ENCODE measurements at regions not wholly inside any gene's neighbourhood (a gene's known extent, or its start where the extent isn't known, plus 50 kb on each side); places are given as distances from the start of the nearest gene placed in this dataset.

- H3K4me3 ChIP-seq (ENCODE audit: low read length), result no peak overlapping the region
- no peak for DNase-seq (ENCODE audit: low read depth)
- TF ChIP-seq, protein P1, sequence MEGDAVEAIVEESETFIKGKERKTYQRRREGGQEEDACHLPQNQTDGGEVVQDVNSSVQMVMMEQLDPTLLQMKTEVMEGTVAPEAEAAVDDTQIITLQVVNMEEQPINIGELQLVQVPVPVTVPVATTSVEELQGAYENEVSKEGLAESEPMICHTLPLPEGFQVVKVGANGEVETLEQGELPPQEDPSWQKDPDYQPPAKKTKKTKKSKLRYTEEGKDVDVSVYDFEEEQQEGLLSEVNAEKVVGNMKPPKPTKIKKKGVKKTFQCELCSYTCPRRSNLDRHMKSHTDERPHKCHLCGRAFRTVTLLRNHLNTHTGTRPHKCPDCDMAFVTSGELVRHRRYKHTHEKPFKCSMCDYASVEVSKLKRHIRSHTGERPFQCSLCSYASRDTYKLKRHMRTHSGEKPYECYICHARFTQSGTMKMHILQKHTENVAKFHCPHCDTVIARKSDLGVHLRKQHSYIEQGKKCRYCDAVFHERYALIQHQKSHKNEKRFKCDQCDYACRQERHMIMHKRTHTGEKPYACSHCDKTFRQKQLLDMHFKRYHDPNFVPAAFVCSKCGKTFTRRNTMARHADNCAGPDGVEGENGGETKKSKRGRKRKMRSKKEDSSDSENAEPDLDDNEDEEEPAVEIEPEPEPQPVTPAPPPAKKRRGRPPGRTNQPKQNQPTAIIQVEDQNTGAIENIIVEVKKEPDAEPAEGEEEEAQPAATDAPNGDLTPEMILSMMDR (conservative IDR thresholded peaks at IDR 0.05; ENCODE audit: low read depth, low read length), result no peak
These were observed 112.4 kb upstream of the ZNF648 start for GRCh38 chr1:182173808-182174512.

DNA sequence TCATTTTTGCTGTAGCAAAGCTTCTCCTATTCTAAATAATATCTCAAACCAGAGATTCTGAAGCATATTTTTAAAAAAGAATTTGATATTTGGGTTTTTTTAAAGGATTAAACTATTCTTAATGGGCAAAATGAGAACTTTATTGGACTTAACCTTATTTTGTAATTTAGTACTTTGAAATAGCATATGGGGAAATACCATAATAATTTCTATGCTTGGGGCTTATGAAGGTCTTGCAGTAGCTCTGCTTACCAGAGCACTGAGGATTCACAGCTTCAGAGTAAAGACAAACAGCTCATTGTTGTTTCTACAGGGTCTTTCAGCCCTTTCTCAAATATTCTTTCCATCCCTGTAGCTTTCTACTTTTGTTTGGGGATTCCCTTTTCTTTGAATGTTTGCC lies 111.2 kb upstream of the ZNF648 start:
- TF ChIP-seq, protein P1 (conservative IDR thresholded peaks at IDR 0.05; ENCODE audit: low read depth, low read length), result no peak
- H3K4me3 ChIP-seq (ENCODE audit: low read length), result no peak overlapping the region
- no peak for DNase-seq (ENCODE audit: low read depth)

GRCh38 chr1:182170891-182171461 lies 109.5 kb upstream of the ZNF648 start:
- no peak overlapping the region for H3K4me3 ChIP-seq (ENCODE audit: low read length)
- DNase-seq (ENCODE audit: low read depth), result no peak
- TF ChIP-seq, protein P1 (conservative IDR thresholded peaks at IDR 0.05; ENCODE audit: low read depth, low read length), result no peak

DNA sequence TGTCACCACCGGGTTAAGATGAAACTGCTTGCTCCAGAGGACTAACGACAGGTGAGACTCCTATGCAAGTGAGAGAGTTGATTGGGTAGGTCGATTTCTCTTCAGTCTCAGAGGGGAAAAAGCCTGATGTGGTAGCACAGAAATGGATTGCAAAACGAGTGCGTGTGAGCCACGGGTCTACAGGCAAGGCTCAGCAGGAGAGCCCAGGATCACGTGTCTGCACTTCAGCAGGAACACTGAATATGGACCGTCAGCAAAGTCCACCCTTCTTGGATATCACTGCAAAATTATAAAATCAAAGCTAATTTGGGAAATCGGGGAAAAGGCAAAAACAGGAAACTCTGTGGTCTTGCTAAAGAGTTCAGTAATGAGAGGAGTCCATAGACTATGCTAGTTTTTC lies 107.7 kb upstream of the ZNF648 start:
- H3K4me3 ChIP-seq (ENCODE audit: low read length), result no peak overlapping the region
- DNase-seq (ENCODE audit: low read depth), result no peak
- TF ChIP-seq, protein P1 (conservative IDR thresholded peaks at IDR 0.05; ENCODE audit: low read depth, low read length), result no peak

DNA sequence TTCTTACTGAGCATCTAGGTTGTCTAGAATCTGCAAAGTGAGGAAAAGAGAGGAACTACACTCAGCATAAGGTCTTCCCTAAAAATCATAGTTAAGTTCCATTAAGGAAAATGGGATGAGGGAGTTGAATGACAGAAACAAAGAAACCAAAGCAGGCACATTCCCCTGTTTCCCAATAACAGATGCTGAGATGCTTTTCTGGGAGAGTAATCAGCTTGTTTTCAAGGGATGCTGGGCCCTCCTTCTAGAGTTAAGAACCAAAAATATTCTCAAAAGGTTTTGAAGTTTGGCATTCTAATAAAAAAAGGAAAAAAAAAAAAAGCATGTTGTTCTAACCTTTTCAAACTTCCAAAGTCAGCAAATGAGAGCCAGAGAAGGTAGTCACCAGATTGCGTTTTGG lies 105.2 kb upstream of the ZNF648 start:
- no peak overlapping the region for H3K4me3 ChIP-seq (ENCODE audit: low read length)
- TF ChIP-seq, protein P1 (conservative IDR thresholded peaks at IDR 0.05; ENCODE audit: low read depth, low read length), result no peak
- no peak for DNase-seq (ENCODE audit: low read depth)

GRCh38 chr1:182166321-182166720 lies 104.8 kb upstream of the ZNF648 start:
- no peak for DNase-seq (ENCODE audit: low read depth)
- TF ChIP-seq, protein P1 (conservative IDR thresholded peaks at IDR 0.05; ENCODE audit: low read depth, low read length), result no peak

GRCh38 chr1:182164273-182164672 lies 102.8 kb upstream of the ZNF648 start:
- no peak overlapping the region for H3K4me3 ChIP-seq (ENCODE audit: low read length)
- TF ChIP-seq, protein P1 (conservative IDR thresholded peaks at IDR 0.05; ENCODE audit: low read depth, low read length), result no peak
- no peak for DNase-seq (ENCODE audit: low read depth)

More at GRCh38 chr1:182166321-182166720, 104.8 kb upstream of the ZNF648 start:
- no peak overlapping the region for H3K4me3 ChIP-seq (ENCODE audit: low read length)
